ENCODE measurements at regions not wholly inside any gene's neighbourhood (a gene's known extent, or its start where the extent isn't known, plus 50 kb on each side); places are given as distances from the start of the nearest gene placed in this dataset.

- no peak for DNase-seq
These were observed 272.0 kb upstream of the GNAI1 start for GRCh38 chr7:79862447-79863210.

- no peak for DNase-seq
These were observed 279.5 kb upstream of the GNAI1 start for GRCh38 chr7:79855172-79855571.

GRCh38 chr7:79854621-79855020 is 280.0 kb upstream of the GNAI1 start:
- no peak for DNase-seq

- DNase-seq: no peak
These were observed 296.7 kb upstream of the GNAI1 start for GRCh38 chr7:79837915-79838314.

- no peak for DNase-seq
These were observed 301.0 kb upstream of the GNAI1 start for GRCh38 chr7:79833616-79834015.

- no peak for DNase-seq
These were observed 305.8 kb upstream of the GNAI1 start for GRCh38 chr7:79828866-79829265.

- DNase-seq: no peak
These were observed 311.2 kb upstream of the GNAI1 start for GRCh38 chr7:79823246-79823951.

- no peak for DNase-seq
These were observed 311.9 kb upstream of the GNAI1 start for GRCh38 chr7:79822620-79823240.

- DNase-seq: no peak
These were observed 314.2 kb upstream of the GNAI1 start for GRCh38 chr7:79820387-79820786.

- no peak for DNase-seq
These were observed 323.7 kb upstream of the GNAI1 start for GRCh38 chr7:79810916-79811315.

- no peak for DNase-seq
These were observed 328.4 kb upstream of the GNAI1 start for GRCh38 chr7:79806161-79806734.

- DNase-seq: no peak
These were observed 337.3 kb upstream of the MAGI2 start for GRCh38 chr7:79790656-79791262.

- DNase-seq: no peak
These were observed 336.3 kb upstream of the MAGI2 start for GRCh38 chr7:79789584-79790345.

GRCh38 chr7:79787623-79788022 is 334.2 kb upstream of the MAGI2 start:
- no peak for DNase-seq

- DNase-seq: no peak
These were observed 333.6 kb upstream of the MAGI2 start for GRCh38 chr7:79787096-79787495.

- DNase-seq: no peak
These were observed 332.7 kb upstream of the MAGI2 start for GRCh38 chr7:79786187-79786586.

GRCh38 chr7:79785556-79785955 is 332.1 kb upstream of the MAGI2 start:
- no peak for DNase-seq

- no peak for DNase-seq
These were observed 329.4 kb upstream of the MAGI2 start for GRCh38 chr7:79782906-79783305.

GRCh38 chr7:79782256-79782655 is 328.8 kb upstream of the MAGI2 start:
- DNase-seq: no peak

- no peak for DNase-seq
These were observed 328.2 kb upstream of the MAGI2 start for GRCh38 chr7:79781716-79782115.

GRCh38 chr7:79778786-79779770 is 325.6 kb upstream of the MAGI2 start:
- no peak for DNase-seq
